ENCODE measurements at regions not wholly inside any gene's neighbourhood (a gene's known extent, or its start where the extent isn't known, plus 50 kb on each side); places are given as distances from the start of the nearest gene placed in this dataset.
"Not testable (repeated sequence)": the region's sequence is repeated elsewhere in the genome, so short reads cannot be mapped to it uniquely, and the experiment has no call there.

DNA sequence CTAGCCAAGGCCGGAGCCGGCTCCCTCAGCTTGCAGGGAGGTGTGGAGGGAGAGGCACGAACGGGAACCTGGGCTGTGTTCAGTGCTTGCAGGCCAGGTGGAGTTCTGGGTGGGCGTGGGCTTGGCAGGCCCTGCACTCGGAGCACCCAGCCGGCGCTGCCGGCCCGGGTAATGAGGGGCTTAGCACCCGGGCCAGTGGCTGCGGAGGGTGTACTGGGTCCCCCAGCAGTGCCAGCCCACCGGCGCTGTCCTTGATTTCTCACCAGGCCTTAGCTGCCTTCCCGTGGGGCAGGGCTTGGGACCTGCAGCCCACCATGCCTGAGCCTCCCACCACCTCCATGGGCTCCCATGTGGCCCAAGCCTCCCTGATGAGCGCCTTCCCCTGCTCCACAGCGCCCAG is 430.5 kb upstream of the API5 start:
- not testable (repeated sequence) for H3F3A ChIP-seq (ENCODE audit: control insufficient read depth, insufficient read depth); H3K36me3 ChIP-seq (ENCODE audit: control insufficient read depth, low read length); H3K9me2 ChIP-seq (replicated peaks; ENCODE audit: control insufficient read depth, low read length); H3K79me2 ChIP-seq (ENCODE audit: control insufficient read depth, low read length); H3K27ac ChIP-seq (ENCODE audit: low read depth, low read length); H3K4me3 ChIP-seq (ENCODE audit: low read length); H3K4me1 ChIP-seq (ENCODE audit: control insufficient read depth, low read length); H3K27me3 ChIP-seq (ENCODE audit: control insufficient read depth, low read length); H3K4me2 ChIP-seq (ENCODE audit: low read length); H4K20me1 ChIP-seq (ENCODE audit: control insufficient read depth, insufficient read depth, low read depth, low read length); H3K9me3 ChIP-seq (ENCODE audit: control insufficient read depth, insufficient read depth, low read length)

DNA sequence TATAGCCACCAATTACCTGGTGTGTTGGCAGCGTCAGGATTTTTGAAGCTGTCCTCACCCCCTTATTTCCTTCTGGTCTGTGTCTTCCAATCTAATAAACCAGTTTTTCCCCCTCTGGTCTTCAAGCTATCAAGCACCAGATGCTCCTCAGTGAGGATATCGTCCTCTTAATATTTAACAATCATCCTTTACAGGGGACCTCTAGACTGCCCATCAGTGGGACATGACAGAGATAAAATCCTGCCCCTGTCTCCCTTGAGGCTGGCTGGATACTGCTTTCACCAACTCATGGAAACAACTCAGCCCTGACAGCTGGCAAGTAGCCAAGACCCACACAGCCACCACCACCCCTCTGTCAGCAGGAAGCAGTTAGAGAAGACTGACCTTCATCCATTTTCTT is 421.0 kb upstream of the API5 start:
- Histone ChIP-seq H3F3A (ENCODE audit: control insufficient read depth, insufficient read depth) (no peaks in the 10 kb centered on the region), H3K4me1 (ENCODE audit: control insufficient read depth, low read length) (no peaks in the 10 kb centered on the region), H4K20me1 (ENCODE audit: control insufficient read depth, insufficient read depth, low read depth, low read length) (no peaks in the 10 kb centered on the region), H3K4me3 (ENCODE audit: low read length) (no peak overlapping the region), H3K9me3 (ENCODE audit: control insufficient read depth, insufficient read depth, low read length) (no peaks in the 10 kb centered on the region), H3K9me2 (replicated peaks; ENCODE audit: control insufficient read depth, low read length) (no peaks in the 10 kb centered on the region), H3K79me2 (ENCODE audit: control insufficient read depth, low read length) (no peaks in the 10 kb centered on the region), H3K36me3 (ENCODE audit: control insufficient read depth, low read length) (no peaks in the 10 kb centered on the region), H3K27ac (ENCODE audit: low read depth, low read length) (no peak overlapping the region), H3K4me2 (ENCODE audit: low read length) (no peak overlapping the region), H3K27me3 (ENCODE audit: control insufficient read depth, low read length) (no peaks in the 10 kb centered on the region)
- TF ChIP-seq, protein P1, sequence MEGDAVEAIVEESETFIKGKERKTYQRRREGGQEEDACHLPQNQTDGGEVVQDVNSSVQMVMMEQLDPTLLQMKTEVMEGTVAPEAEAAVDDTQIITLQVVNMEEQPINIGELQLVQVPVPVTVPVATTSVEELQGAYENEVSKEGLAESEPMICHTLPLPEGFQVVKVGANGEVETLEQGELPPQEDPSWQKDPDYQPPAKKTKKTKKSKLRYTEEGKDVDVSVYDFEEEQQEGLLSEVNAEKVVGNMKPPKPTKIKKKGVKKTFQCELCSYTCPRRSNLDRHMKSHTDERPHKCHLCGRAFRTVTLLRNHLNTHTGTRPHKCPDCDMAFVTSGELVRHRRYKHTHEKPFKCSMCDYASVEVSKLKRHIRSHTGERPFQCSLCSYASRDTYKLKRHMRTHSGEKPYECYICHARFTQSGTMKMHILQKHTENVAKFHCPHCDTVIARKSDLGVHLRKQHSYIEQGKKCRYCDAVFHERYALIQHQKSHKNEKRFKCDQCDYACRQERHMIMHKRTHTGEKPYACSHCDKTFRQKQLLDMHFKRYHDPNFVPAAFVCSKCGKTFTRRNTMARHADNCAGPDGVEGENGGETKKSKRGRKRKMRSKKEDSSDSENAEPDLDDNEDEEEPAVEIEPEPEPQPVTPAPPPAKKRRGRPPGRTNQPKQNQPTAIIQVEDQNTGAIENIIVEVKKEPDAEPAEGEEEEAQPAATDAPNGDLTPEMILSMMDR (IDR thresholded peaks at IDR 0.05; ENCODE audit: low read depth, low read length, poor library complexity, severe bottlenecking), result no peak
- no peak for TF ChIP-seq EZH2phosphoT487 (IDR thresholded peaks at IDR 0.05; ENCODE audit: borderline replicate concordance, low read length)

DNA sequence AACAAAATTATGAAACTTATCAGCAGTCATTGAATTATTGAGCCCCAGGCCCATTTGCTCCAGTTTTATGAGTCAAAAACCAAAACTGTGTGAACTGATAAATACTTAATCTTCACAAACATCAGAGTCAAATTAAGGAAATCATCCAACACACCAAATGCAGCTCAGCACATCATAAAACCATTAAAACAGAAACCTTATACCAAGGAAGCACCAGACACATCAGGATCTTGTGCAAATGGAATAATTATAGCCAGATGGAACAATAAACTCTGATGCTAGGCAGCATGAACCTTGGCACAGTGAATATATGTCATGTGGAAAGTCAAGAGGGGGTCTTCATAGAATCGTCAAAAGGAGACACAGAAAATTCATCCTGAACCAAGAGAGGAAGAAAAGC is 410.7 kb upstream of the API5 start:
- Histone ChIP-seq H3K9me3 (ENCODE audit: control insufficient read depth, insufficient read depth, low read length) (no peaks in the 10 kb centered on the region), H3K4me1 (ENCODE audit: control insufficient read depth, low read length) (no peaks in the 10 kb centered on the region), H3K27me3 (ENCODE audit: control insufficient read depth, low read length) (no peaks in the 10 kb centered on the region), H3K4me3 (ENCODE audit: low read length) (no peak overlapping the region), H3K27ac (ENCODE audit: low read depth, low read length) (no peak overlapping the region), H4K20me1 (ENCODE audit: control insufficient read depth, insufficient read depth, low read depth, low read length) (no peaks in the 10 kb centered on the region), H3K9me2 (replicated peaks; ENCODE audit: control insufficient read depth, low read length) (no peaks in the 10 kb centered on the region), H3K36me3 (ENCODE audit: control insufficient read depth, low read length) (no peaks in the 10 kb centered on the region), H3F3A (ENCODE audit: control insufficient read depth, insufficient read depth) (no peaks in the 10 kb centered on the region), H3K4me2 (ENCODE audit: low read length) (no peak overlapping the region), H3K79me2 (ENCODE audit: control insufficient read depth, low read length) (no peaks in the 10 kb centered on the region)
- TF ChIP-seq, protein P1 (IDR thresholded peaks at IDR 0.05; ENCODE audit: low read depth, low read length, poor library complexity, severe bottlenecking), result no peak
- TF ChIP-seq EZH2phosphoT487 (IDR thresholded peaks at IDR 0.05; ENCODE audit: borderline replicate concordance, low read length), result no peak

DNA sequence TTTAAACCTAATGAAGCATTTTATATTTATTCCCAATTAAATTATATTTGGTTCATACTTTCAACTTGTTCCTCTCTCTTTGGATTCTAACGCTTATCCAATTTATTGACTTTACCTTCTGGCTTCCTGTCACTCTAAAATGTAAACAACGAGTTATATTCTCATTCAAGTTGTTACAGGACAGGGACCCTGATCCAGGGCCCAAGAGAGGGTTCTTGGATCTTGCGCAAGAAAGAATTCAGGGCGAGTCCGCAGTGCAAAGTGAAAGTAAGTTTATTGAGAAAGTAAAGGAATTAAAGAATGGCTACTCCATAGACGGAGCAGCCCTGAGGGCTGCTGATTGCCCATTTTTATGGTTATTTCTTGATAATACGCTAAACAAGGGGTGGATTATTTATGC is 405.6 kb upstream of the API5 start:
- no peak overlapping the region for H3K27ac ChIP-seq (ENCODE audit: low read depth, low read length)
- H4K20me1 ChIP-seq (ENCODE audit: control insufficient read depth, insufficient read depth, low read depth, low read length), result no peaks in the 10 kb centered on the region
- H3K9me2 ChIP-seq (replicated peaks; ENCODE audit: control insufficient read depth, low read length), result no peaks in the 10 kb centered on the region
- no peaks in the 10 kb centered on the region for H3K27me3 ChIP-seq (ENCODE audit: control insufficient read depth, low read length)
- no peaks in the 10 kb centered on the region for H3K36me3 ChIP-seq (ENCODE audit: control insufficient read depth, low read length)
- no peak overlapping the region for H3K4me2 ChIP-seq (ENCODE audit: low read length)
- H3K4me1 ChIP-seq (ENCODE audit: control insufficient read depth, low read length), result no peaks in the 10 kb centered on the region
- TF ChIP-seq EZH2phosphoT487 (IDR thresholded peaks at IDR 0.05; ENCODE audit: borderline replicate concordance, low read length), result no peak
- TF ChIP-seq, protein P1 (IDR thresholded peaks at IDR 0.05; ENCODE audit: low read depth, low read length, poor library complexity, severe bottlenecking), result no peak
- no peaks in the 10 kb centered on the region for H3F3A ChIP-seq (ENCODE audit: control insufficient read depth, insufficient read depth)
- H3K9me3 ChIP-seq (ENCODE audit: control insufficient read depth, insufficient read depth, low read length), result no peaks in the 10 kb centered on the region
- H3K4me3 ChIP-seq (ENCODE audit: low read length), result no peak overlapping the region
- no peaks in the 10 kb centered on the region for H3K79me2 ChIP-seq (ENCODE audit: control insufficient read depth, low read length)

All from DOHH2 (cell line).